PFSK-1 (cell line): ENCODE measurements at regions not wholly inside any gene's neighbourhood (a gene's known extent, or its start where the extent isn't known, plus 50 kb on each side); places are given as distances from the start of the nearest gene placed in this dataset.

ENCODE experiments used
- FOXP2 ChIP-seq: optimal IDR thresholded peaks from 2 replicates; pipeline ENCODE3; 2011; ENCODE audit warnings: borderline replicate concordance, control low read depth, inconsistent platforms; ENCODE audit not compliant: insufficient read depth; ENCODE audit errors: extremely low read length, extremely low read depth
- POLR2AphosphoS5 ChIP-seq: IDR thresholded peaks from 2 replicates; pipeline ENCODE4 v1.6.1; 2012; ENCODE audit warnings: low read depth, mild to moderate bottlenecking, control low read depth, low read length, moderate library complexity
- SIN3A ChIP-seq: IDR thresholded peaks from 2 replicates; pipeline ENCODE4 v1.6.1; 2012; ENCODE audit warnings: mild to moderate bottlenecking, low read length, moderate library complexity, borderline replicate concordance; ENCODE audit not compliant: insufficient read depth
- TAF1 ChIP-seq: IDR thresholded peaks from 2 replicates; pipeline ENCODE4 v1.6.1; 2012; ENCODE audit warnings: low read length, control low read depth, borderline replicate concordance; ENCODE audit not compliant: insufficient read depth
- TF ChIP-seq, protein P1 (sequence below), 2 experiments: IDR thresholded peaks; 2 replicates each; pipeline versions ENCODE4 v1.6.1 to v1.8.0; 2011 to 2012; ENCODE audit warnings: low read depth in 2 of 2, low read length in 2 of 2, control low read depth in 1 of 2, inconsistent platforms in 1 of 2, mild to moderate bottlenecking in 1 of 2, moderate library complexity in 1 of 2; ENCODE audit not compliant: insufficient read depth in 1 of 2

- TF ChIP-seq POLR2AphosphoS5, result no peak
- no peak for TF ChIP-seq TAF1
- no peak for TF ChIP-seq FOXP2
- TF ChIP-seq, protein P1, sequence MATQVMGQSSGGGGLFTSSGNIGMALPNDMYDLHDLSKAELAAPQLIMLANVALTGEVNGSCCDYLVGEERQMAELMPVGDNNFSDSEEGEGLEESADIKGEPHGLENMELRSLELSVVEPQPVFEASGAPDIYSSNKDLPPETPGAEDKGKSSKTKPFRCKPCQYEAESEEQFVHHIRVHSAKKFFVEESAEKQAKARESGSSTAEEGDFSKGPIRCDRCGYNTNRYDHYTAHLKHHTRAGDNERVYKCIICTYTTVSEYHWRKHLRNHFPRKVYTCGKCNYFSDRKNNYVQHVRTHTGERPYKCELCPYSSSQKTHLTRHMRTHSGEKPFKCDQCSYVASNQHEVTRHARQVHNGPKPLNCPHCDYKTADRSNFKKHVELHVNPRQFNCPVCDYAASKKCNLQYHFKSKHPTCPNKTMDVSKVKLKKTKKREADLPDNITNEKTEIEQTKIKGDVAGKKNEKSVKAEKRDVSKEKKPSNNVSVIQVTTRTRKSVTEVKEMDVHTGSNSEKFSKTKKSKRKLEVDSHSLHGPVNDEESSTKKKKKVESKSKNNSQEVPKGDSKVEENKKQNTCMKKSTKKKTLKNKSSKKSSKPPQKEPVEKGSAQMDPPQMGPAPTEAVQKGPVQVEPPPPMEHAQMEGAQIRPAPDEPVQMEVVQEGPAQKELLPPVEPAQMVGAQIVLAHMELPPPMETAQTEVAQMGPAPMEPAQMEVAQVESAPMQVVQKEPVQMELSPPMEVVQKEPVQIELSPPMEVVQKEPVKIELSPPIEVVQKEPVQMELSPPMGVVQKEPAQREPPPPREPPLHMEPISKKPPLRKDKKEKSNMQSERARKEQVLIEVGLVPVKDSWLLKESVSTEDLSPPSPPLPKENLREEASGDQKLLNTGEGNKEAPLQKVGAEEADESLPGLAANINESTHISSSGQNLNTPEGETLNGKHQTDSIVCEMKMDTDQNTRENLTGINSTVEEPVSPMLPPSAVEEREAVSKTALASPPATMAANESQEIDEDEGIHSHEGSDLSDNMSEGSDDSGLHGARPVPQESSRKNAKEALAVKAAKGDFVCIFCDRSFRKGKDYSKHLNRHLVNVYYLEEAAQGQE (IDR thresholded peaks at IDR 0.05; ENCODE audit: insufficient read depth in 1 of 2, low read depth in 2 of 2, low read length in 2 of 2), result no peak
- TF ChIP-seq SIN3A, result no peak
Measured at GRCh38 chr1:214967865-214968575, 114.5 kb upstream of the KCNK2 start.

GRCh38 chr1:214970016-214970415, 112.5 kb upstream of the KCNK2 start:
- TF ChIP-seq SIN3A (no peak), FOXP2 (no peak), TAF1 (no peak), POLR2AphosphoS5 (no peak)
- TF ChIP-seq, protein P1 (IDR thresholded peaks at IDR 0.05; ENCODE audit: insufficient read depth in 1 of 2, low read depth in 2 of 2, low read length in 2 of 2), result no peak

GRCh38 chr1:214971071-214971470, 111.5 kb upstream of the KCNK2 start:
- TF ChIP-seq POLR2AphosphoS5, result no peak
- no peak for TF ChIP-seq TAF1
- TF ChIP-seq, protein P1 (IDR thresholded peaks at IDR 0.05; ENCODE audit: insufficient read depth in 1 of 2, low read depth in 2 of 2, low read length in 2 of 2), result no peak
- TF ChIP-seq FOXP2, result no peak
- TF ChIP-seq SIN3A, result no peak

GRCh38 chr1:214974002-214974401, 108.5 kb upstream of the KCNK2 start:
- TF ChIP-seq TAF1 (no peak), FOXP2 (no peak), SIN3A (no peak), POLR2AphosphoS5 (no peak)
- TF ChIP-seq, protein P1 (IDR thresholded peaks at IDR 0.05; ENCODE audit: insufficient read depth in 1 of 2, low read depth in 2 of 2, low read length in 2 of 2), result no peak

- TF ChIP-seq POLR2AphosphoS5 (no peak), TAF1 (no peak), FOXP2 (no peak), SIN3A (no peak)
- TF ChIP-seq, protein P1 (IDR thresholded peaks at IDR 0.05; ENCODE audit: insufficient read depth in 1 of 2, low read depth in 2 of 2, low read length in 2 of 2), result no peak
Measured at GRCh38 chr1:214976665-214977064, 105.9 kb upstream of the KCNK2 start.
